Colonic mucosa (tissue), 4 donors: ENCODE measurements at regions not wholly inside any gene's neighbourhood (a gene's known extent, or its start where the extent isn't known, plus 50 kb on each side); places are given as distances from the start of the nearest gene placed in this dataset.
"Not testable (repeated sequence)": the region's sequence is repeated elsewhere in the genome, so short reads cannot be mapped to it uniquely, and the experiment has no call there.

Experiments used
- DNase-seq: peaks from one replicate; pipeline ENCODE4 v3.0.0-alpha.2; 2020
- H3K27ac ChIP-seq: fragments of 200-600 bp; one replicate; pipeline ENCODE4 v1.8.0; 2021
- H3K27me3 ChIP-seq: fragments of 200-600 bp; one replicate; pipeline ENCODE4 v1.8.0; 2021
- H3K36me3 ChIP-seq: fragments of 200-600 bp; one replicate; pipeline ENCODE4 v1.8.0; 2021
- H3K4me1 ChIP-seq: fragments of 200-600 bp; one replicate; pipeline ENCODE4 v1.8.0; 2021; ENCODE audit warnings: mild to moderate bottlenecking
- H3K4me3 ChIP-seq: fragments of 200-600 bp; one replicate; pipeline ENCODE4 v1.8.0; 2021
- H3K9ac ChIP-seq, 2 donors: one replicate each; pipeline ENCODE4 v1.7.0; 2013; ENCODE audit warnings: control low read depth in 2 of 2, low read depth in 2 of 2, low read length in 2 of 2
- H3K9me3 ChIP-seq: fragments of 200-600 bp; one replicate; pipeline ENCODE4 v1.8.0; 2021
- CTCF ChIP-seq: fragments of 200-600 bp; IDR thresholded peaks from one replicate; pipeline ENCODE4 v1.8.0; 2022; ENCODE audit warnings: antibody characterized with exemption, mild to moderate bottlenecking
- intact Hi-C: fragments of 100-400 bp; cut with DNase I; formaldehyde crosslinking; loops from one replicate; pipeline ENCODE4 v1.14.1; 2022
- donor health status: healthy.
- donor health status: DM: no; HTN: no; CAD: no.
- donor health status: DM: no; HTN: no; CAD: no.

DNA sequence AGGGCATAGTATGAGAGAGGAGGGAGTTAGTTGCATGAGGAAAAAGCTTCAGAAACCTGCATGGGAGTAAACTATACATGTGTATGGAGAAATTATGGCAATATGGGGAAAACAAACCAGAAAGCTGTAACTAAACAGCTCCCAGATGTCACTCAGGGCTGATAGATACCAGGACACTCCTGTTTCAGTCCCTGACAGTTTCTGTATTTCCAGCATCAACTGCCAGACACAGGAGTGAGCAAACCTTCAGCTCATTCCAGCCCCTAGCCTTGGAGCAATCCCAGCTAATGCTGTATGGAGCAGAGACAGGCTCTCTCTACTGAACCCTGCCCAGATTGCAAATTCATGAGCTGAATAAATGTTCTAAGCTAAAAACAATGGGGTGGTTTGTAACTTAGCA, 382.9 kb upstream of the MAGEB18 start:
- H3K27ac ChIP-seq = no peak overlapping the region
- H3K9me3 ChIP-seq = no peaks in the 10 kb centered on the region
- H3K9ac ChIP-seq = no peak overlapping the region
- H3K27me3 ChIP-seq = no peaks in the 10 kb centered on the region
- intact Hi-C loops = no loop called here
- H3K4me1 ChIP-seq = no peaks in the 10 kb centered on the region
- TF ChIP-seq CTCF = no peak
- H3K36me3 ChIP-seq = no peaks in the 10 kb centered on the region
- no peak overlapping the region for H3K4me3 ChIP-seq
- DNase-seq = no peak

DNA sequence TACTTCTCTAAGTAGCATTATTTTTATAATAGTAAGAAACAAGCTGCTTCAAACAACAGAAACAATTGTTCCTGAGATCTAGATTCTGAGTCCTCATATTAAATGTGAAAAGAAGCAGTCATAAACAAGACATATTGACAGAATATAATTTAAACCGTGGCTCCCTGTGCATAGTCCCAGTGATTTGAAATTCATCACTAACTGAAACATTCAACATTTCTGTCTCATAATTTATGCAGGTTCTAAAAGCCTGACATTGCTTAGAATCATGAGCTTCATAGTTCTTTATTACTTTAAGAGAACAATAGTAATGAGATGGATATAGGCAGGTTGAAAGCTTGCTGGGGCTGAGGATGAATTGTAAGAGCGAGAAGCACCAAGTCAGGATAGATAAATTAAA, 375.5 kb upstream of the MAGEB18 start:
- DNase-seq = no peak
- Histone ChIP-seq H3K27ac (no peak overlapping the region), H3K36me3 (no peaks in the 10 kb centered on the region), H3K4me1 (no peaks in the 10 kb centered on the region), H3K9ac (no peak overlapping the region), H3K4me3 (no peak overlapping the region), H3K27me3 (no peaks in the 10 kb centered on the region), H3K9me3 (no peaks in the 10 kb centered on the region)
- TF ChIP-seq CTCF = no peak
- intact Hi-C loops = no loop called here

GRCh38 chrX:25771853-25772252, 366.3 kb upstream of the MAGEB18 start:
- H3K9ac ChIP-seq, H3K36me3 ChIP-seq, H3K27ac ChIP-seq, H3K27me3 ChIP-seq, intact Hi-C loops, DNase-seq, H3K4me1 ChIP-seq, H3K9me3 ChIP-seq, H3K4me3 ChIP-seq: not testable (repeated sequence)

GRCh38 chrX:25797796-25798195, 340.3 kb upstream of the MAGEB18 start:
- H3K9ac ChIP-seq, intact Hi-C loops, H3K9me3 ChIP-seq, H3K27ac ChIP-seq, H3K4me1 ChIP-seq, DNase-seq, H3K36me3 ChIP-seq, H3K27me3 ChIP-seq, H3K4me3 ChIP-seq: not testable (repeated sequence)

GRCh38 chrX:25805744-25806143, 332.4 kb upstream of the MAGEB18 start:
- Histone ChIP-seq H3K27ac (no peak overlapping the region), H3K9ac (no peak overlapping the region), H3K27me3 (no peaks in the 10 kb centered on the region), H3K4me1 (no peaks in the 10 kb centered on the region), H3K9me3 (no peaks in the 10 kb centered on the region), H3K4me3 (no peak overlapping the region), H3K36me3 (no peaks in the 10 kb centered on the region)
- TF ChIP-seq CTCF = no peak
- DNase-seq = no peak
- intact Hi-C loops = no loop called here

GRCh38 chrX:25807022-25807421, 331.1 kb upstream of the MAGEB18 start:
- no peaks in the 10 kb centered on the region for H3K36me3 ChIP-seq
- no peak overlapping the region for H3K27ac ChIP-seq
- H3K4me1 ChIP-seq = no peaks in the 10 kb centered on the region
- no peaks in the 10 kb centered on the region for H3K27me3 ChIP-seq
- no peak for DNase-seq
- intact Hi-C loops = no loop called here
- no peaks in the 10 kb centered on the region for H3K9me3 ChIP-seq
- no peak overlapping the region for H3K9ac ChIP-seq
- TF ChIP-seq CTCF = no peak
- H3K4me3 ChIP-seq = no peak overlapping the region

DNA sequence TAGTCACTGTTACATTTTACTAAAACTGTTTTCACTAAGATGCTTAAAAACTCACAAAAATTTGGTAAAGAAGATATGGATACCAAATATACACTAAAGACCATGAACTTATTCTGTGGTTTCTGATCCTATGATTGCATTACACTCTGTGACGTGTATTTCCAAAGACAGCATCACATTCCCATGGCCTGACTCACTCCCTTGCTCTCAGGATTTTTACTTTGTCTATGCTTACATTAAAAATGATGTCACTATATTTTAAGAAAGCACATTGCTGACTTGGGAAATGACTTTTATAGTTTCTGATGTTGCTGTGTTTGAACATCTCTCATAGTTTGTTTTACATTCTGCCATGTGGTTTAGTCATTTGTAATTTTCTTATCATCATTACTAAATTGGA, 327.9 kb upstream of the MAGEB18 start:
- no peaks in the 10 kb centered on the region for H3K36me3 ChIP-seq
- TF ChIP-seq CTCF = no peak
- no peak overlapping the region for H3K4me3 ChIP-seq
- H3K9ac ChIP-seq = no peak overlapping the region
- intact Hi-C loops = no loop called here
- DNase-seq = no peak
- no peaks in the 10 kb centered on the region for H3K4me1 ChIP-seq
- no peaks in the 10 kb centered on the region for H3K9me3 ChIP-seq
- H3K27me3 ChIP-seq = no peaks in the 10 kb centered on the region
- H3K27ac ChIP-seq = no peak overlapping the region
